Vagina (tissue), 2 donors: ENCODE measurements at regions not wholly inside any gene's neighbourhood (a gene's known extent, or its start where the extent isn't known, plus 50 kb on each side); places are given as distances from the start of the nearest gene placed in this dataset.

Source experiments
- DNase-seq, 2 donors: peaks; one replicate each; pipeline ENCODE4 v3.0.0-alpha.2; 2017; ENCODE audit errors: extremely low spot score in 2 of 2
- H3K27ac ChIP-seq: fragments of 200-600 bp; sonication (generic); one replicate; pipeline ENCODE4 v1.5.1; 2019
- H3K27me3 ChIP-seq: fragments of 200-600 bp; sonication (generic); one replicate; pipeline ENCODE4 v1.5.1; 2019
- H3K36me3 ChIP-seq, 2 donors: fragments of 200-600 bp; sonication (generic); one replicate each; pipeline ENCODE4 v1.5.1; 2017 to 2019
- H3K4me1 ChIP-seq: fragments of 200-600 bp; sonication (generic); one replicate; pipeline ENCODE4 v1.5.1; 2019
- H3K4me3 ChIP-seq, 2 donors: fragments of 200-600 bp; sonication (generic); 1 replicate in 1 of 2; 2 replicates in 1 of 2; pipeline ENCODE4 v1.5.1; 2016 to 2019
- H3K9me3 ChIP-seq: fragments of 200-600 bp; sonication (generic); one replicate; pipeline ENCODE4 v1.5.1; 2019
- CTCF ChIP-seq, 3 experiments: fragments of 450-650 bp in 2 of 3; fragments of 200-600 bp in 1 of 3; sonication (generic) in 1 of 3; IDR thresholded peaks; one replicate each; pipeline ENCODE4 v1.5.1; 2017 to 2019; ENCODE audit warnings: antibody characterized with exemption in 3 of 3, mild to moderate bottlenecking in 2 of 3, moderate library complexity in 2 of 3
- POLR2A ChIP-seq, 2 donors: fragments of 450-650 bp; IDR thresholded peaks; one replicate each; pipeline ENCODE4 v1.6.1; 2017; ENCODE audit warnings: antibody characterized with exemption in 2 of 2, mild to moderate bottlenecking in 2 of 2, moderate library complexity in 2 of 2
- POLR2AphosphoS5 ChIP-seq, 2 donors: sonication (generic); formaldehyde crosslinking; IDR thresholded peaks; one replicate each; pipeline ENCODE4 v1.9.0; 2017; ENCODE audit warnings: antibody characterized with exemption in 2 of 2, mild to moderate bottlenecking in 2 of 2, low read depth in 1 of 2; ENCODE audit not compliant: insufficient read depth in 1 of 2
- intact Hi-C: fragments of 100-400 bp; cut with DNase I; formaldehyde crosslinking; loops from one replicate; pipeline ENCODE4 v1.15.1; 2023

GRCh38 chr2:177101930-177102329 lies 110.7 kb upstream of the HNRNPA3 start:
- Histone ChIP-seq H3K27me3 (no peaks in the 10 kb centered on the region), H3K4me3 (no peak overlapping the region), H3K9me3 (no peaks in the 10 kb centered on the region), H3K27ac (no peak overlapping the region), H3K36me3 (no peaks in the 10 kb centered on the region), H3K4me1 (no peaks in the 10 kb centered on the region)
- intact Hi-C loops: no loop called here
- DNase-seq: no peak
- TF ChIP-seq CTCF (IDR thresholded peaks at IDR 0.05): no peak
- TF ChIP-seq POLR2AphosphoS5 (IDR thresholded peaks at IDR 0.05; ENCODE audit: insufficient read depth in 1 of 2, low read depth in 1 of 2): no peak
- TF ChIP-seq POLR2A (IDR thresholded peaks at IDR 0.05): no peak

GRCh38 chr2:177106212-177106611 lies 106.4 kb upstream of the HNRNPA3 start:
- Histone ChIP-seq H3K9me3 (no peaks in the 10 kb centered on the region), H3K27ac (no peak overlapping the region), H3K27me3 (no peaks in the 10 kb centered on the region), H3K36me3 (no peaks in the 10 kb centered on the region), H3K4me3 (no peak overlapping the region), H3K4me1 (no peaks in the 10 kb centered on the region)
- TF ChIP-seq CTCF (IDR thresholded peaks at IDR 0.05) (no peak), POLR2A (IDR thresholded peaks at IDR 0.05) (no peak), POLR2AphosphoS5 (IDR thresholded peaks at IDR 0.05; ENCODE audit: insufficient read depth in 1 of 2, low read depth in 1 of 2) (no peak)
- intact Hi-C loops: no loop called here
- no peak for DNase-seq

DNA sequence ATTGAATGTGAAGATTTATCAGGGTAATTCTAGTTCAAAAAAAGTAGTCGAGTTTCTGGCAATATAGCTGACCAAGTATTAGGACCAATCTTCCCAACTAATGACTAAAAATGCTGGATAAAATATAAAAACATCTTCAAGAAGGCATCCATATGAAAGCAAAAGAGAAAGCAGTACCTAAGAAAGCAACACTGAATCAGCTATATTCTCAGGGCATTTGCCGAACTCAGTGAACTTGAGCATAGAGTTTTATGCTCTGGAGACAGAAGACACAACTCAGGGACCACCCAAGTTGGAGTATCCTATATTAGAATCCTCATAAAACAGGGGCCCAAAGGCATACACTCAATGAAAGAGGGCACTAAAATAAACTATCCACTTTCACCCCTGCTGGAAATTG lies 103.7 kb upstream of the HNRNPA3 start:
- intact Hi-C loops: no loop called here
- H3K36me3 ChIP-seq: no peaks in the 10 kb centered on the region
- no peak for TF ChIP-seq CTCF (IDR thresholded peaks at IDR 0.05)
- no peak for TF ChIP-seq POLR2AphosphoS5 (IDR thresholded peaks at IDR 0.05; ENCODE audit: insufficient read depth in 1 of 2, low read depth in 1 of 2)
- TF ChIP-seq POLR2A (IDR thresholded peaks at IDR 0.05): no peak

GRCh38 chr2:177114712-177115111 lies 97.9 kb upstream of the HNRNPA3 start:
- intact Hi-C loops: no loop called here
- no peak overlapping the region for H3K4me3 ChIP-seq
- H3K36me3 ChIP-seq: no peaks in the 10 kb centered on the region
- no peak for TF ChIP-seq POLR2A (IDR thresholded peaks at IDR 0.05)
- TF ChIP-seq POLR2AphosphoS5 (IDR thresholded peaks at IDR 0.05; ENCODE audit: insufficient read depth in 1 of 2, low read depth in 1 of 2): no peak
- no peak for TF ChIP-seq CTCF (IDR thresholded peaks at IDR 0.05)
- H3K27me3 ChIP-seq: no peaks in the 10 kb centered on the region
- H3K4me1 ChIP-seq: no peaks in the 10 kb centered on the region
- peak overlapping the region; percentile 5 for H3K27ac ChIP-seq
- no peak for DNase-seq
- H3K9me3 ChIP-seq: no peaks in the 10 kb centered on the region

More for the DNA sequence above, 103.7 kb upstream of the HNRNPA3 start:
- no peaks in the 10 kb centered on the region for H3K4me1 ChIP-seq
- DNase-seq: no peak
- no peaks in the 10 kb centered on the region for H3K27me3 ChIP-seq
- H3K27ac ChIP-seq: no peak overlapping the region
- no peaks in the 10 kb centered on the region for H3K9me3 ChIP-seq
- H3K4me3 ChIP-seq: no peak overlapping the region

- no peaks in the 10 kb centered on the region for H3K36me3 ChIP-seq
- H3K4me3 ChIP-seq: no peak overlapping the region
- no peaks in the 10 kb centered on the region for H3K27me3 ChIP-seq
- intact Hi-C loops: no loop called here
- no peaks in the 10 kb centered on the region for H3K4me1 ChIP-seq
- H3K9me3 ChIP-seq: no peaks in the 10 kb centered on the region
- DNase-seq: no peak
- TF ChIP-seq POLR2A (IDR thresholded peaks at IDR 0.05) (no peak), POLR2AphosphoS5 (IDR thresholded peaks at IDR 0.05; ENCODE audit: insufficient read depth in 1 of 2, low read depth in 1 of 2) (peak in 1 of 2 donors; percentile 5)
- no peak overlapping the region for H3K27ac ChIP-seq
These were observed 94.8 kb upstream of the HNRNPA3 start for GRCh38 chr2:177117755-177118154.
